NT2/D1 (cell line): ENCODE measurements at regions not wholly inside any gene's neighbourhood (a gene's known extent, or its start where the extent isn't known, plus 50 kb on each side); places are given as distances from the start of the nearest gene placed in this dataset.

Source experiments
- DNase-seq: peaks from one replicate; pipeline ENCODE4 v3.0.0-alpha.2; 2011; ENCODE audit warnings: low read depth, low spot score
- H3K27me3 ChIP-seq: 2 replicates; pipeline ENCODE4 v1.6.0; 2011; ENCODE audit warnings: mild to moderate bottlenecking; ENCODE audit not compliant: insufficient read length, insufficient read depth
- H3K36me3 ChIP-seq: 2 replicates; pipeline ENCODE4 v1.6.1; 2011; ENCODE audit warnings: mild to moderate bottlenecking, low read length, mixed read lengths; ENCODE audit not compliant: insufficient read depth, insufficient read length
- H3K4me1 ChIP-seq: 2 replicates; pipeline ENCODE4 v1.5.1; 2011; ENCODE audit not compliant: insufficient read depth, insufficient read length
- H3K4me3 ChIP-seq: 2 replicates; pipeline ENCODE4 v1.5.1; 2011; ENCODE audit warnings: low read depth; ENCODE audit not compliant: insufficient read length
- H3K9ac ChIP-seq: 2 replicates; pipeline ENCODE4 v1.6.0; 2011; ENCODE audit warnings: low read depth; ENCODE audit not compliant: insufficient read length
- H3K9me3 ChIP-seq: 2 replicates; pipeline ENCODE4 v1.5.1; 2011; ENCODE audit warnings: mild to moderate bottlenecking, low read length; ENCODE audit not compliant: insufficient read depth
- SUZ12 ChIP-seq: IDR thresholded peaks from 2 replicates; pipeline ENCODE4 v1.6.1; 2011; ENCODE audit not compliant: insufficient read length, insufficient read depth; ENCODE audit errors: extremely low read depth
- YY1 ChIP-seq: IDR thresholded peaks from 2 replicates; pipeline ENCODE4 v1.6.1; 2011; ENCODE audit not compliant: insufficient read length, insufficient read depth
- ZNF274 ChIP-seq: IDR thresholded peaks from 2 replicates; pipeline ENCODE4 v1.6.1; 2011; ENCODE audit warnings: mild to moderate bottlenecking, low read depth, low read length

DNA sequence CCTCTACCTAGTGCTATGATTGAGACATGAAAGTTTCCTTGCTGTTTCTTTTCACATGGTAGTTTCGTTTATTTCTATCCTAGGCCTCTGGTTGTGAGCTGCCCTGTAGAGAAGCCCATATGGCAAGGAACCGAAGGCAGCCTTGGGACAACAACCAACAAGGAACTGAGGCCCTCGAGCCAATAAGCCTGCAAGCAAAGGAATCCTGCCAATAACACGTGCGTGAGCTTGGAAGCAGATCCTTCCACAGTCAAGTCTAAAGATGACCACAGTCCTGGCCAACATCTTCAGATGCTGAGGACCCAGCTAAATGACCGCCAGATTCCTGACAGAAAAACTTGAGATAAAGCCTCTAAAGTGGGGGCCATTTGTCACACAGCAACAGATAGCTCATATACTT lies 100.4 kb upstream of the FAM9B start:
- no peak overlapping the region for H3K9ac ChIP-seq
- no peak for TF ChIP-seq SUZ12
- no peak for TF ChIP-seq ZNF274
- no peak for TF ChIP-seq YY1
- no peak overlapping the region for H3K4me3 ChIP-seq
- H3K9me3 ChIP-seq, result peaks cover 15% of the 10 kb centered on the region; the same call in 1 of the 2 replicates
- DNase-seq, result no peak
- peaks cover 1% of the 10 kb centered on the region for H3K4me1 ChIP-seq
- H3K36me3 ChIP-seq, result no peaks in the 10 kb centered on the region
- no peaks in the 10 kb centered on the region for H3K27me3 ChIP-seq

DNA sequence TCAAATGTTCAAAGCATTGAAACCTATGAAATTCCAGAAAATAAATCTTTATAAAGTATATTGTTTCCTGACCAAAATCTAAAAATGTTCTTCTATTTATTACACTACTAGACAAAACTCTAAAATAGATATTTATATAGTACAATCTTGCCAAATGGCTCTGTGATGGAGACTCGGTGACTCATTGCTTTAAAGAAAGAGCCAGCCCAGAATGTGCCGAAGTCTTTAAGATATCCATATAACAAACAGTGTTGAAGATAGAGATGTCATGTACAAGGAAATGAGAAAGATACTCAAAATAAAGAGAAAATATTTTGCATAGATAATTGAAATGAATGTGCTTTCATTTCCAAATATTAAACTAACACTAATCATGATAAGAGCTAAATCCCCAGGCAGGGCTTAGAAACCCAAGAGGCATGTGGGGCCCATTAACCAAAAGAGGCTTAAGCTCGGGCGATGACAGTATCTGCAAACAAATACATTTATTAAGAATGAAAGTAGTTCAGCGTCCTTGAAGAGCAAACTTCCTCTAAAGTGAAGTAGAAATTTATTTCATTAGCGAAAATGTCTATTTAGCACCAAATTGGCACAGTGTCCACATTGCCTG lies 102.1 kb upstream of the FAM9B start:
- peaks cover 1% of the 10 kb centered on the region for H3K4me1 ChIP-seq
- no peak overlapping the region for H3K9ac ChIP-seq
- no peak for DNase-seq
- H3K36me3 ChIP-seq, result no peaks in the 10 kb centered on the region
- no peak overlapping the region for H3K4me3 ChIP-seq
- TF ChIP-seq YY1 (no peak), SUZ12 (no peak), ZNF274 (no peak)
- H3K27me3 ChIP-seq, result no peaks in the 10 kb centered on the region
- peaks cover 15% of the 10 kb centered on the region for H3K9me3 ChIP-seq

DNA sequence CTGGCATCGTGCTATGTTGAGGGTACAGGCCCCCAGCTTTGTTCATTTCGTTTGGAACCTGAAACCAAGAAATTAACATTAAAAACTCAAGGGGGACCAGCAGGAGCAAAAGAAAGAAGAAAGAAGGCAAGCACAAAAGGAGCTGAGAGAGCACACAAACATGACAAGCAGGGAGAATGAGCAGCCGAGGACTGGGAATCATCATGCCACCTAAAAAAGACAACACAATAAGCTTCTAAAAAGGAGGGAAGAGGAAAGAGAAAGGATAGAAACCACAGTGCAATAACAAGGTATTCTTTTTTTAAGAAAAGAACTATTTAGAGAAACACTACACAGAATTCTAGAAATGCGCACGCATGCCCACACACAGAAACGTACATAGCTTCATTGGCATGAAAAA lies 103.2 kb upstream of the FAM9B start:
- H3K4me1 ChIP-seq, result peaks cover 1% of the 10 kb centered on the region
- H3K36me3 ChIP-seq, result no peaks in the 10 kb centered on the region
- DNase-seq, result no peak
- H3K4me3 ChIP-seq, result no peak overlapping the region
- H3K9ac ChIP-seq, result no peak overlapping the region
- TF ChIP-seq ZNF274 (no peak), SUZ12 (no peak), YY1 (no peak)
- H3K27me3 ChIP-seq, result no peaks in the 10 kb centered on the region
- peaks cover 13% of the 10 kb centered on the region for H3K9me3 ChIP-seq

DNA sequence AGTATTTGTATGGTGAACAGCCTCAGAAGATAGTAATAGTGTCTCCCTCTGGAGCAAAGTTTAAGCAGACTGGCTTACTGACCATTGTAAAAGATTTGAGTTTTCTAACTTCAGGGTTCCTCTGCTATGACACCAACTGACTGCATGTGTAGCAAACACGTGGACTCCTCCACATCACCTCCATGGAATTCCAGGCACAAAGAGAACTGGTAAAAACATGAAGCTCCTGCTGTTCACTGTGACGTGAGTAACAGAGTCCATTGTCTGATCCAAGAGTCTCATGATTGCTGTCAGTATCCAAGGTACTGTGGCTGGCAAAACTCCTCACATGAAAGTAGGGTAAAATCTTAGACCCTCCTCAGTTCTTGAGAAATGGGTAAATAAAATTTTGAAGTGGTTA lies 107.6 kb upstream of the FAM9B start:
- Histone ChIP-seq H3K4me1 (peaks cover 5% of the 10 kb centered on the region), H3K36me3 (no peaks in the 10 kb centered on the region), H3K27me3 (no peaks in the 10 kb centered on the region), H3K4me3 (no peak overlapping the region), H3K9me3 (no peaks in the 10 kb centered on the region; the same call in 1 of the 2 replicates), H3K9ac (no peak overlapping the region)
- no peak for DNase-seq
- TF ChIP-seq ZNF274 (no peak), YY1 (no peak), SUZ12 (no peak)

DNA sequence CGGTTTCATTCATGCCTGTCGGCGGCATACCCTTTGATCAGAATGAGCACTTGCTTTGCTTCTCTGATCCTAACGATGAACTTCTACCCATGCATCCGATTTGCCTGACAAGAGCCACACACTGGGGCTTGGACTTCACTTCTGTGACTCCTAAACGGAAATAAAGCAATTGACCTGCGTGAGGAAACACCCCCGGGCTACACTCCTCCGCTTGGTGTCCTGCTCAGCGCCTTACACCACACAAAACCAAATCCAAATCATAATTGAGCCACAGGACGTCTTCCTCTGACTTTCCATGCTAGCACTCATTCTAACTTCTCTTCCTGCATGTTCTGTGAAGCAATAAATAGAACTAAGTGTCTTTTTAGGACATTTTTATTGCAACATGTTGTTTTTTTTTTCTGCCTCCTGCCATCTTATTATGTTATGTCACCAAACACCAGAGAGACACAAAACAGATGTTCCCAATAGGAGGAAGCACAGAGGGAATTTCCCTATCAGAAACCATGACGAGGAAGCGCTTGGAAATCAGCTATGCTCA lies 110.8 kb upstream of the FAM9B start:
- TF ChIP-seq ZNF274, result no peak
- TF ChIP-seq SUZ12, result no peak
- no peak for TF ChIP-seq YY1
- Histone ChIP-seq H3K27me3 (no peaks in the 10 kb centered on the region), H3K9me3 (peaks cover under 1% of the 10 kb centered on the region; the same call in 1 of the 2 replicates), H3K36me3 (no peaks in the 10 kb centered on the region), H3K4me1 (peaks cover 5% of the 10 kb centered on the region), H3K9ac (no peak overlapping the region), H3K4me3 (no peak overlapping the region)
- DNase-seq, result no peak

DNA sequence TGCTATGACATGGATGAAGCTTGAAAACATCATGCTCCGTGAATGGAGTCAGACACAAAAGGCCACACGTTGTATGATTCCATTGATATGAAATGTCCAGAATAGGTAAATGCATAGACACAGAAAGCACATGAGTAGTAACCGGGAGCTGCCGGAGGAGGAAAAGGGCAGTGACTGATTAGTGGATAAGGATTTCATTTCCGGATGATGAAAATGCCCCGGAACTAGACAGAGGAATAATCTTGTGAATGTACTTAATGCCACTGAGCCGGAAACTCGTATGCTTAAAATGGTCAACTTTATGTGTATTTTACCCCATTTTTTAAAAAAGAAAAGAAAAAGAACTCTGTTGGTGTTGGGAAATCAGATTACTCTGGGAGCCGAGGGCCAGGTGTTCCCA lies 112.7 kb upstream of the FAM9B start:
- TF ChIP-seq YY1 (no peak), SUZ12 (no peak), ZNF274 (no peak)
- H3K9me3 ChIP-seq, result peaks cover 19% of the 10 kb centered on the region
- H3K4me1 ChIP-seq, result peaks cover 5% of the 10 kb centered on the region
- H3K36me3 ChIP-seq, result no peaks in the 10 kb centered on the region
- no peak overlapping the region for H3K4me3 ChIP-seq
- no peak for DNase-seq
- no peak overlapping the region for H3K9ac ChIP-seq
- H3K27me3 ChIP-seq, result no peaks in the 10 kb centered on the region

DNA sequence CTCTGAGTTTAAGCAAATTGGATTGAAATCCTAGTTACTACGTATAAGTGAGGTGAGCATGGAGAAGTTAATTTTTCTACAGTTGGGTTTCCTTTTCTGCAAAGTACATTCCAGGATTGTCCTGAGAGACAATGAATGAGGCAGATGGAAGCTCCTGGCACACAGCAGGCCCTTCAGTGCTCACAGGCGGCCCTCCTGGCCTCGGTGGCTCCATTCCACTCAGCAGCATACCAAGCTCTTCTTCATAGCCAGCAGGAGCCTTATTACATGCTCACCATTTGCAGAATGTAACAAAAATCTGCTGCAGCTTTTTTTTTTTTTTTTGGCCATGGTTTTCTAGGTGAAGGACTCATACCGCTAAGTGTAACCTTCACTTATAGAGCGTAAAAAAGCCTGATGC lies 113.2 kb upstream of the FAM9B start:
- H3K9ac ChIP-seq, result no peak overlapping the region
- peaks cover 5% of the 10 kb centered on the region for H3K4me1 ChIP-seq
- no peaks in the 10 kb centered on the region for H3K27me3 ChIP-seq
- peaks cover 24% of the 10 kb centered on the region for H3K9me3 ChIP-seq
- H3K4me3 ChIP-seq, result no peak overlapping the region
- no peaks in the 10 kb centered on the region for H3K36me3 ChIP-seq
- DNase-seq, result no peak
- TF ChIP-seq ZNF274 (no peak), SUZ12 (no peak), YY1 (no peak)

DNA sequence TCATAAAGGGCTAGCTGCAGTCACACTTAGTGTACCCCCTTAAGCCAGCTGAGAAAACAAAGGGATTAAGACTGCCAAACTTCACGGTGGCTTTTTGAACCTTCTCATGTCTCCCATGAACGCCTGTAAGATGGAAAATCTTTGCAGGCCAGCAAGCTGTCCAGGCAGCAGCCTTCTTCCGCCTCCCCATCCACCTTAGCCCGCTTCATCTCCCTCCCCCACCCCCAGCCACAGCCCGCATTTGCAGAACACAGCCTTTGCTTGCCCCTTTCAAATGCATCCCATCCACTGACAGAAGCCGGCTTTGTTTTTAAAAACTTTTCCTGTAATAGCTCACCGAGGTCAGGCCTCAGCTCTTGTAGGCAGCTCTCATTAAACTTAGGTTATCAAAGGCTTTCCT lies 113.8 kb upstream of the FAM9B start:
- H3K9ac ChIP-seq, result peak overlapping the region; percentile 13
- H3K9me3 ChIP-seq, result peaks cover 30% of the 10 kb centered on the region
- no peaks in the 10 kb centered on the region for H3K36me3 ChIP-seq
- H3K27me3 ChIP-seq, result no peaks in the 10 kb centered on the region
- peaks cover 5% of the 10 kb centered on the region for H3K4me1 ChIP-seq
- H3K4me3 ChIP-seq, result no peak overlapping the region
- DNase-seq, result peak; percentile 82
- TF ChIP-seq YY1 (no peak), SUZ12 (no peak), ZNF274 (no peak)
